CD14-positive monocyte (primary cell): ENCODE measurements at regions not wholly inside any gene's neighbourhood (a gene's known extent, or its start where the extent isn't known, plus 50 kb on each side); places are given as distances from the start of the nearest gene placed in this dataset.

ENCODE experiments used
- DNase-seq, 3 donors: peaks; one replicate each; pipeline ENCODE4 v3.0.0-alpha.2; 2011 to 2022
- H2AFZ ChIP-seq: 2 replicates; pipeline ENCODE4 v1.6.0; 2012; ENCODE audit warnings: mild to moderate bottlenecking, low read depth, low read length, inconsistent platforms; ENCODE audit not compliant: insufficient read depth, poor library complexity, severe bottlenecking
- H3K27ac ChIP-seq, 2 donors: 1 replicate in 1 of 2; 2 replicates in 1 of 2; pipeline ENCODE4 v1.5.1; 2012 to 2013; ENCODE audit warnings: low read length in 2 of 2, control low read depth in 1 of 2, inconsistent platforms in 1 of 2, low read depth in 1 of 2, mild to moderate bottlenecking in 1 of 2
- H3K27me3 ChIP-seq, 2 donors: one replicate each; pipeline versions ENCODE4 v1.6.0 to v1.6.1; 2011 to 2013; ENCODE audit warnings: low read length in 2 of 2; ENCODE audit not compliant: control insufficient read depth in 2 of 2, insufficient read depth in 2 of 2
- H3K36me3 ChIP-seq, 2 donors: replicated peaks in 1 of 2; 1 replicate in 1 of 2; 2 replicates in 1 of 2; pipeline versions ENCODE4 v1.5.1 to v1.6.1; 2012 to 2013; ENCODE audit warnings: low read length in 2 of 2, control low read depth in 1 of 2, inconsistent platforms in 1 of 2, mild to moderate bottlenecking in 1 of 2; ENCODE audit not compliant: insufficient read depth in 2 of 2, control insufficient read depth in 1 of 2
- H3K4me1 ChIP-seq, 2 donors: 1 replicate in 1 of 2; 2 replicates in 1 of 2; pipeline versions ENCODE4 v1.5.1 to v1.6.1; 2012 to 2013; ENCODE audit warnings: low read length in 2 of 2, control low read depth in 1 of 2, inconsistent platforms in 1 of 2, mild to moderate bottlenecking in 1 of 2, moderate library complexity in 1 of 2; ENCODE audit not compliant: insufficient read depth in 2 of 2, control insufficient read depth in 1 of 2
- H3K4me2 ChIP-seq: replicated peaks from 2 replicates; pipeline ENCODE3; 2012; ENCODE audit warnings: low read length, moderate library complexity, mild to moderate bottlenecking; ENCODE audit not compliant: poor library complexity, severe bottlenecking; ENCODE audit errors: extremely low read depth
- H3K4me3 ChIP-seq, 3 experiments: fragments of 200-600 bp in 1 of 3; sonication (generic) in 1 of 3; replicated peaks in 1 of 3; 1 replicate in 2 of 3; 2 replicates in 1 of 3; pipeline ENCODE4 v1.5.1; 2011 to 2013; ENCODE audit warnings: low read length in 3 of 3, mild to moderate bottlenecking in 3 of 3, control low read depth in 2 of 3, low read depth in 2 of 3, inconsistent platforms in 1 of 3, moderate library complexity in 1 of 3
- H3K79me2 ChIP-seq: 2 replicates; pipeline ENCODE4 v1.6.0; 2012; ENCODE audit warnings: mild to moderate bottlenecking, control low read depth, inconsistent platforms, low read length, moderate library complexity; ENCODE audit not compliant: insufficient read depth
- H3K9ac ChIP-seq: 2 replicates; pipeline ENCODE4 v1.6.0; 2017; ENCODE audit warnings: low read length, mild to moderate bottlenecking; ENCODE audit not compliant: insufficient read depth, poor library complexity, severe bottlenecking
- H3K9me3 ChIP-seq, 2 donors: replicated peaks in 1 of 2; 1 replicate in 1 of 2; 2 replicates in 1 of 2; pipeline versions ENCODE4 v1.5.1 to v1.6.1; 2012 to 2013; ENCODE audit warnings: low read length in 2 of 2, control low read depth in 1 of 2; ENCODE audit not compliant: control insufficient read depth in 1 of 2, insufficient read depth in 1 of 2
- H4K20me1 ChIP-seq: 2 replicates; pipeline ENCODE4 v1.6.0; 2012; ENCODE audit warnings: mild to moderate bottlenecking, low read length, control low read depth, moderate library complexity; ENCODE audit not compliant: insufficient read depth
- H3K27ac Mint-ChIP-seq, 7 donors: one replicate each; pipeline ENCODE4 v1.8.0; 2020; ENCODE audit warnings: mild to moderate bottlenecking in 7 of 7, mixed read lengths in 7 of 7, moderate library complexity in 6 of 7, inconsistent platforms in 2 of 7
- H3K27me3 Mint-ChIP-seq, 3 donors: one replicate each; pipeline ENCODE4 v1.8.0; 2021 to 2022; ENCODE audit warnings: low read depth in 3 of 3, mild to moderate bottlenecking in 3 of 3, mixed read lengths in 3 of 3, moderate library complexity in 3 of 3, inconsistent platforms in 1 of 3
- H3K36me3 Mint-ChIP-seq, 2 donors: one replicate each; pipeline ENCODE4 v1.8.0; 2020; ENCODE audit warnings: mixed read lengths in 2 of 2, inconsistent platforms in 1 of 2, mild to moderate bottlenecking in 1 of 2
- H3K4me1 Mint-ChIP-seq: one replicate; pipeline ENCODE4 v1.8.0; 2020; ENCODE audit warnings: mild to moderate bottlenecking, mixed read lengths
- H3K4me3 Mint-ChIP-seq, 2 donors: one replicate each; pipeline ENCODE4 v1.8.0; 2020; ENCODE audit warnings: mild to moderate bottlenecking in 2 of 2, mixed read lengths in 2 of 2, moderate library complexity in 1 of 2
- H3K9me3 Mint-ChIP-seq, 7 donors: one replicate each; pipeline ENCODE4 v1.8.0; 2020 to 2022; ENCODE audit warnings: mixed read lengths in 7 of 7, mild to moderate bottlenecking in 6 of 7, moderate library complexity in 6 of 7, inconsistent platforms in 2 of 7
- CTCF ChIP-seq: fragments of 200-600 bp; IDR thresholded peaks from one replicate; pipeline ENCODE4 v1.8.0; 2022; ENCODE audit warnings: antibody characterized with exemption, mild to moderate bottlenecking
- WGBS: methylation state at CpG from one replicate; pipeline ENCODE4 v1.1.5; 2013; ENCODE audit warnings: missing lambda C conversion rate; ENCODE audit not compliant: insufficient coverage; 5-methylcytosine and 5-hydroxymethylcytosine counted together
- intact Hi-C, 2 donors: fragments of 100-400 bp; cut with micrococcal nuclease; formaldehyde crosslinking; loops; one replicate each; pipeline versions ENCODE4 v1.15.0 to v1.15.1; 2023

- no peak overlapping the region for H3K27ac Mint-ChIP-seq
- no peaks in the 10 kb centered on the region for H3K4me1 Mint-ChIP-seq
- Histone ChIP-seq H3K4me1 (no peaks in the 10 kb centered on the region), H4K20me1 (no peaks in the 10 kb centered on the region), H3K9ac (no peak overlapping the region), H3K27ac (no peak overlapping the region), H3K4me2 (no peak overlapping the region), H3K79me2 (no peaks in the 10 kb centered on the region), H3K4me3 (no peak overlapping the region), H2AFZ (no peak overlapping the region), H3K27me3 (no peaks in the 10 kb centered on the region), H3K36me3 (no peaks in the 10 kb centered on the region), H3K9me3 (peaks cover 20 to 28% of the 10 kb centered on the region in 2 donors)
- no CpG with 5 or more reads among the region's 2 CpGs for WGBS
- H3K27me3 Mint-ChIP-seq, result no peaks in the 10 kb centered on the region
- DNase-seq, result no peak
- H3K9me3 Mint-ChIP-seq, result peaks cover 10 to 25% (median 14%) of the 10 kb centered on the region in 7 donors
- TF ChIP-seq CTCF, result no peak
- H3K4me3 Mint-ChIP-seq, result no peak overlapping the region
- intact Hi-C loops, result no loop called here
- H3K36me3 Mint-ChIP-seq, result no peaks in the 10 kb centered on the region
Observed at GRCh38 chr4:171719691-171720090, 93.5 kb upstream of the GALNTL6 start.

GRCh38 chr4:171718665-171719064, 94.5 kb upstream of the GALNTL6 start:
- Histone ChIP-seq H3K4me2 (no peak overlapping the region), H3K27me3 (no peaks in the 10 kb centered on the region), H3K4me1 (no peaks in the 10 kb centered on the region), H3K27ac (no peak overlapping the region), H4K20me1 (no peaks in the 10 kb centered on the region), H3K79me2 (no peaks in the 10 kb centered on the region), H3K9me3 (peaks cover 21 to 30% of the 10 kb centered on the region in 2 donors), H3K9ac (no peak overlapping the region), H3K4me3 (no peak overlapping the region), H3K36me3 (no peaks in the 10 kb centered on the region), H2AFZ (no peak overlapping the region)
- no peaks in the 10 kb centered on the region for H3K27me3 Mint-ChIP-seq
- H3K27ac Mint-ChIP-seq, result no peak overlapping the region
- DNase-seq, result no peak
- H3K36me3 Mint-ChIP-seq, result no peaks in the 10 kb centered on the region
- H3K9me3 Mint-ChIP-seq, result peaks cover 10 to 25% (median 15%) of the 10 kb centered on the region in 7 donors
- intact Hi-C loops, result no loop called here
- H3K4me1 Mint-ChIP-seq, result no peaks in the 10 kb centered on the region
- no peak overlapping the region for H3K4me3 Mint-ChIP-seq
- 84% methylated on average over 2 of the region's 2 CpGs for WGBS
- TF ChIP-seq CTCF, result no peak
